Esophagus muscularis mucosa (tissue), 3 donors: ENCODE measurements at regions not wholly inside any gene's neighbourhood (a gene's known extent, or its start where the extent isn't known, plus 50 kb on each side); places are given as distances from the start of the nearest gene placed in this dataset.

Experiments
- CTCF ChIP-seq, 3 experiments: fragments of 200-600 bp in 2 of 3; fragments of 450-650 bp in 1 of 3; sonication (generic) in 2 of 3; IDR thresholded peaks; one replicate each; pipeline ENCODE4 v1.5.1; 2017 to 2019; ENCODE audit warnings: antibody characterized with exemption in 3 of 3, mild to moderate bottlenecking in 2 of 3, moderate library complexity in 1 of 3
- POLR2A ChIP-seq: fragments of 450-650 bp; IDR thresholded peaks from one replicate; pipeline ENCODE4 v1.6.1; 2017; ENCODE audit warnings: antibody characterized with exemption, moderate library complexity, mild to moderate bottlenecking, low read depth
- POLR2AphosphoS5 ChIP-seq, 2 donors: sonication (generic); formaldehyde crosslinking; IDR thresholded peaks; one replicate each; pipeline ENCODE4 v1.6.1; 2017; ENCODE audit warnings: antibody characterized with exemption in 2 of 2

GRCh38 chr7:18345641-18346234 is 149.8 kb upstream of the HDAC9 start:
- peak; percentile 74 to 85 (median 82) for TF ChIP-seq CTCF (IDR thresholded peaks at IDR 0.05)
- TF ChIP-seq POLR2AphosphoS5 (IDR thresholded peaks at IDR 0.05) = no peak
- no peak for TF ChIP-seq POLR2A
